ENCODE measurements at regions not wholly inside any gene's neighbourhood (a gene's known extent, or its start where the extent isn't known, plus 50 kb on each side); places are given as distances from the start of the nearest gene placed in this dataset.

DNA sequence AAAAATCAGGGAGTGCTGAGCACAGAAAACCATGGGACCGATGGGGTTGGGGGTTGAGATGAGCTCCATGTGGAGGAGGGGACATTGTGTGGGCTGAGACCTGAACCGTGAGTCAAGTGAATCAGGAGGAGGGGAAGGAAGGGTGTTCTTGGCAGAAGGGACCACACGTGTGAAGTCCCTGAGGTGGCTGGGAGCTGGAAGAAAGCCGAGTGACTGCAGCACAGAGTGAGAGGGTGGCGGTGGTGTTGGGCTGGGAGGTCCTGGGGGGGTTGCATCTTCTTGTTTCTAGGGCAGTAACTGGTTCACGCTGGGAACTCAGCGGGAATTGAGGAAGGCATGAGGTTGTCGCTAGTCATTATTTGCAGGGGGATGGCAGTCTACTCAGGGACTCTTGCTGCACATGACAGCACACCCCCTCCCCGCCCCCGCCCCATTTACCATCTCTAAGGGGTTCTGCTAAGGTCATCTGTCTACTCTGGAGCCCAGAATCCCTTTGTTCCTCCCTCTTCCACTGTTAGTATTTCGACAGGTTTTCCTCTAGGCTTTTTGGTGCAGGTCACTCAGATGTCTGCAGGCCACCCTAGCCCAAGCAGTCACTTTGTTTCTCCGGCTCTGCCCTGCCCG lies 254.3 kb downstream of the TLE3 start:
- no peak for DNase-seq (ENCODE audit: low read depth)

- DNase-seq (ENCODE audit: low read depth): no peak
Observed at GRCh38 chr15:69843900-69844304, 253.8 kb downstream of the TLE3 start.

GRCh38 chr15:69845159-69845558 lies 252.6 kb downstream of the TLE3 start:
- no peak for DNase-seq (ENCODE audit: low read depth)

DNA sequence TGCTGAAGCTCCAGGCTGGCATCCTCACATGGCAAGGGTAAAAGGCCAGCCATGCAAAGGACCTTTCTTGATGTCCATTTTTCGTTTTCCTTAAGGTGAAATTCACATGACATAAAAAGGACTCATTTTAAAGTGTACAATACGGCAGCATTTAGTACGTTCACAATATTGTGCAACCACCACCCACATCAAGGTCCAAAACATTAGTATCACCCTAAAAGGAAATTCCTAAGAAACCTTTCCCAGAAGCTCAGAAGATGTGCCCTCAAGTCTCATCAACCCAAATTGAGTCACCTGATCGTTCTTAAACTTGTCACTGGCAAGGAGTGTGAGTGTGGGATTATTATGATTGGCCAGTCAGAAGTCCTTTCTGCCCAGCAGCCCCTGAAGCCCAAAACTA lies 250.1 kb downstream of the TLE3 start:
- DNase-seq (ENCODE audit: low read depth): peak; percentile 34

DNA sequence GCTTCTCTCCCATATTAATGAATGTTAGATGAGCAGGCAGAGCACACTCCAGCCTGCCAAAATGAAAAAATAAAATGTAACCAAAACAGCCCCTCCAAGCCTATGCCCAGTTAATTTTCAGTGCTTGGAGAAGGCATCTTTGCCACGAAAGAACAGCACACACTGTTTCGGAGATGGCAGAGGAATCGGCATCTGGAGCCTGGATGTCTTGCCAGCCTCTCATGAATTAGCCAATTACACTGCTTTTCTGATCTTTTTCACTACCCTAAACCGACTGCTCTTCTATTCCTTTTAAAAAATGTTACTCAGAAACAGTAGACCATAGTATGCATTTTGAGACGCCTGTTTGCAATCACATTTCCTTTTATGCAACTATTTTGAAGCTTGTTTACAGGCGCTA lies 249.6 kb downstream of the TLE3 start:
- no peak for DNase-seq (ENCODE audit: low read depth)

GRCh38 chr15:69848551-69849231 lies 249.0 kb downstream of the TLE3 start:
- DNase-seq (ENCODE audit: low read depth): no peak

- peak; percentile 40 for DNase-seq (ENCODE audit: low read depth)
Observed at GRCh38 chr15:69849232-69849610, 248.5 kb downstream of the TLE3 start.

- DNase-seq (ENCODE audit: low read depth): peak; percentile 72
Observed at GRCh38 chr15:69852482-69852881, 245.2 kb downstream of the TLE3 start.

DNA sequence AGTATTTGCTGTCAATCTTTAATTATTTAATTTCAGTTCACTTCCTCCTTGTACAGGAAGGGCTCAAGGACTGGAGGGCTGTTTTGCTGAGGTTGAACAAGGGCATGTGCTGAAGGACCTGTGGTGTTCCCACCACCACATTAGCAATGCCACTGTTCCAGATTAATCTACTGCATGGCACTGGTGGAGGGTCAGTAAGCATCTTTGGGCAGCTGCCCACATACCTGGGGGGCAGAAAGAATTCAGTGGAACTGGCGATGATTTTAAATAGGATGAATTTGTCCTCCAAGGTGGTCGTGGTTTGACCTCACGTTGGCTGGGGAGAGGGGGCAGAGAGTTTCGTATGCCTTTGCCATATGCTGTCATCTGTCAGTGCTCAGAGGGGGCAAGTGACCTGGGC lies 244.8 kb downstream of the TLE3 start:
- DNase-seq (ENCODE audit: low read depth): no peak

DNA sequence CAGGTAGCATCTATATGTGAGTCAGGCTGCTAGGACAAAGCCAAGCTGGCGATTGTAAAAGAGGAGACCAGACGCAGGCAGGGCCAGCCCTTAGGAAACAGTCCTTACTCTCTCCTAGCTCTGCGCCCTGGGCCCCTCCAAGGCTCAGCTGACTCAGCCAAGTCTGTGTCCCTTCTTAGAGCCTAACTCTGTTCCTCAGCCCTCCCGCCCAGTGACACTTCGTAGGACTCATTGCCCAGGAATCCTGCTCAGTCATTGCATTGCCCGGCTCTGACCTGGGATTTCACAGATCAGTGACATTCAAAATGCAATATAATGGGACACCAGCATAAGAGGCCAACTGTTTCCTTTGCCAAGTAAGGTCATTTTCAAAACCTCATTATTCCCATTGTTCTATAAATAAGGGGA lies 244.2 kb downstream of the TLE3 start:
- peak; percentile 71 for DNase-seq (ENCODE audit: low read depth)

- no peak for DNase-seq (ENCODE audit: low read depth)
Observed at GRCh38 chr15:69854001-69854400, 243.7 kb downstream of the TLE3 start.

- peak; percentile 79 for DNase-seq (ENCODE audit: low read depth)
Observed at GRCh38 chr15:69854521-69855181, 243.1 kb downstream of the TLE3 start.

- no peak for DNase-seq (ENCODE audit: low read depth)
Observed at GRCh38 chr15:69855258-69856000, 242.3 kb downstream of the TLE3 start.

- DNase-seq (ENCODE audit: low read depth): no peak
Observed at GRCh38 chr15:69857250-69857649, 240.5 kb downstream of the TLE3 start.

- DNase-seq (ENCODE audit: low read depth): no peak
Observed at GRCh38 chr15:69857686-69858391, 239.9 kb downstream of the TLE3 start.

- DNase-seq (ENCODE audit: low read depth): no peak
Observed at GRCh38 chr15:69858456-69858855, 239.3 kb downstream of the TLE3 start.

GRCh38 chr15:69859866-69860265 lies 237.9 kb downstream of the TLE3 start:
- DNase-seq (ENCODE audit: low read depth): no peak

GRCh38 chr15:69860321-69860720 lies 237.4 kb downstream of the TLE3 start:
- no peak for DNase-seq (ENCODE audit: low read depth)

DNA sequence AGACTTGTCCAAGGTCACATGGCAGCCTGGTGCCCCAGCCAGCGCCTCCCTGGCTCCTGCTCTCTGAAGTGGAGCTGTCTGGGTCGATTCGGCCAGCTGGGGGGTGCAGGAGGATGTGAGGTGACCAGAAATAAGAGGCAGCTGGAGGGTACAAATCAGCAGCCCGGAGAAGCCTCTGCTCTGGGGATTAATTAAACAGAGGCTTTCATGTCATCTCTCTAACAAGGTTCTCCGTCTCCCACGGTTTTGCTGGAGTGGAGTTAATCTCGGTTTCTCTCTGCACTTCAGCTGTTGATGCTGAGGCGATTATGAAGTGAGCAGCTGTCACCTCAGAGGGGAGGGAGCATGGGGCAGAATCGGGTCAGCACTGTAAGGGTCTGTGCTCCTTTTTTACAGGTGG lies 236.8 kb downstream of the TLE3 start:
- DNase-seq (ENCODE audit: low read depth): no peak

GRCh38 chr15:69861331-69862171 lies 236.2 kb downstream of the TLE3 start:
- DNase-seq (ENCODE audit: low read depth): peak; percentile 23

GRCh38 chr15:69862540-69862939 lies 235.2 kb downstream of the TLE3 start:
- DNase-seq (ENCODE audit: low read depth): peak; percentile 69
